GM12865 (cell line): ENCODE measurements at regions not wholly inside any gene's neighbourhood (a gene's known extent, or its start where the extent isn't known, plus 50 kb on each side); places are given as distances from the start of the nearest gene placed in this dataset.

ENCODE experiments used
- DNase-seq: peaks from one replicate; pipeline ENCODE4 v3.0.0; 2010; ENCODE audit warnings: low read depth
- H3K4me3 ChIP-seq: 2 replicates; pipeline ENCODE4 v1.5.1; 2011; ENCODE audit warnings: mild to moderate bottlenecking, low read depth, low read length, control low read depth
- TF ChIP-seq, protein P1 (sequence below): IDR thresholded peaks from 2 replicates; pipeline ENCODE4 v1.5.1; 2011; ENCODE audit warnings: low read length, control low read depth, low read depth, inconsistent platforms; ENCODE audit not compliant: insufficient read depth; ENCODE audit errors: missing control alignments

DNA sequence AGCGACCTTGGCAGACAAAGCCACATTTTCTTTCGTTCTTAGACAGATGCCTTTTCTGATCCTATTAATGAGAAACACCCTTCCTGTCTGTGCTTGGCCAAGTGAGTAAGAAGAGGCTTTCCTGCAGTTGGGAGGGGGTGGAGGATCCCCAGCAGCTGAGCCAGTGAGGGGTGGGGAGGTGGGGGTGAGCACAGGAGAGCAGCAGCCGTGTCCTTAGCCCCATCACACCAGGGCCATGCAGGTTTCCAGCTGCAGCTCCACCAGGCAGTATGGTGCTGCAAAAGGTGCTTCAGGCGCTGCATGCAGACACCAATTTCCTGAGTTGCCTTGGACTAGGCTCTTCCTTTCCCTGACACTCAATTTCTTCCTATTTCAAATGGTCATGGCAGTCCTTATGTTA, 123.3 kb upstream of the SIX2 start:
- no peak overlapping the region for H3K4me3 ChIP-seq
- DNase-seq: peak; percentile 65
- TF ChIP-seq, protein P1, sequence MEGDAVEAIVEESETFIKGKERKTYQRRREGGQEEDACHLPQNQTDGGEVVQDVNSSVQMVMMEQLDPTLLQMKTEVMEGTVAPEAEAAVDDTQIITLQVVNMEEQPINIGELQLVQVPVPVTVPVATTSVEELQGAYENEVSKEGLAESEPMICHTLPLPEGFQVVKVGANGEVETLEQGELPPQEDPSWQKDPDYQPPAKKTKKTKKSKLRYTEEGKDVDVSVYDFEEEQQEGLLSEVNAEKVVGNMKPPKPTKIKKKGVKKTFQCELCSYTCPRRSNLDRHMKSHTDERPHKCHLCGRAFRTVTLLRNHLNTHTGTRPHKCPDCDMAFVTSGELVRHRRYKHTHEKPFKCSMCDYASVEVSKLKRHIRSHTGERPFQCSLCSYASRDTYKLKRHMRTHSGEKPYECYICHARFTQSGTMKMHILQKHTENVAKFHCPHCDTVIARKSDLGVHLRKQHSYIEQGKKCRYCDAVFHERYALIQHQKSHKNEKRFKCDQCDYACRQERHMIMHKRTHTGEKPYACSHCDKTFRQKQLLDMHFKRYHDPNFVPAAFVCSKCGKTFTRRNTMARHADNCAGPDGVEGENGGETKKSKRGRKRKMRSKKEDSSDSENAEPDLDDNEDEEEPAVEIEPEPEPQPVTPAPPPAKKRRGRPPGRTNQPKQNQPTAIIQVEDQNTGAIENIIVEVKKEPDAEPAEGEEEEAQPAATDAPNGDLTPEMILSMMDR: no peak

DNA sequence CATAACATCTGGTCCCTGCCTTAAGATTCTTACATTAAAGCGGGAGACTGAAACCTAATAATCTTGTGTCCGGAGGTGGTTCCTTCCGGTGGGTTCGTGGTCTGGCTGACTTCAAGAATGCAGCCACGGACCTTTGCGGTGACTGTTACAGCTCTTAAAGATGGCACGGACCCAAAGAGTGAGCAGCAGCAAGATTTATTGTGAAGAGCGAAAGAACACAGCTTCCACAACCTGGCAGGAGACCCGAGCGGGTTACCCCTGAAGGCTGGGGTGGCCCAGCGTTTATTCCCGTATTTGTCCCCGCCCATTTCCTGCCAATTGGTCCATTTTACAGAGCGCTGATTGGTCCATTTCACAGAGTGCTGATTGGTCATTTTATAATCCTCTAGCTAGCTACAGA, 122.3 kb upstream of the SIX2 start:
- H3K4me3 ChIP-seq: no peak overlapping the region
- TF ChIP-seq, protein P1: no peak
- no peak for DNase-seq

DNA sequence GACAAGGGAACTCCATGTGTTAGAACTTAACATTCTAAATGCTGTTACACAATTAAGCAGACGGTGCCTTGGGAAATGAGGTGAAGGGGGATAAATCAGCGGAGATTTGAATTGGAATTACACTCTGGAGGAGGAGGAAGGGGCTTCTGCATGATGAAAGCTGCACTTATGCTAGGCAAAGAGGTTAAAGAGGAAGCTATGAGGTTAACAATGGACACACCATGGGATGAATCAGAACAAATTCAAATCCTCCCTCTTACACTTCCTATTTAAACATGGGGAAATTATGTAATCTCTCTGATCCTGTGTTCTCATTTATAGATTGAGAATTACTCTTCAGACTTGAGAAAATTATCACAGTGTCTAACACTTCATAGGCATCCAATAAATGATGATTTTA, 121.5 kb upstream of the SIX2 start:
- TF ChIP-seq, protein P1: no peak

DNA sequence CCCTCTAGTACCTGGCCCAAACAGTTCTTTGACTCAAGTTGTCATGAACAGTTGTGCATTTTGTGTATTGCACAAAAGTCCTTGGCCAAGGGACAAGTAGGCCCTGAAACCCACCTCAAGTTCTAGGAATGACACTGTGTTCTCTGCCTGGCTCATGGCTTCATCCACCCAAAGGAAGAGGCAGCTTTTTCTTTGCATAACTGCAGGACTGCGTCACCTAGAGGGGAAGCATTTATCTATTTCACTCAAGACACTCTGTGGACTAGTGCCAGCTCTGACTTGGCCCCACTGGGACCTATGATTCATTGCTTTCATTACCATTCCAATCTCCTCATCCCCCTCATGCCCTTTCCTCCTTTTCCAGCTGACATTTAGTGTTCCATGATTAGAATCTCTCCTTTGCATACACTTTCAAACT, 119.3 kb upstream of the SIX2 start:
- no peak for DNase-seq
- TF ChIP-seq, protein P1: no peak
- no peak overlapping the region for H3K4me3 ChIP-seq

More for the DNA sequence above, 121.5 kb upstream of the SIX2 start:
- no peak for DNase-seq
- H3K4me3 ChIP-seq: no peak overlapping the region

GRCh38 chr2:45127891-45128290, 118.6 kb upstream of the SIX2 start:
- TF ChIP-seq, protein P1: no peak
- DNase-seq: no peak
- no peak overlapping the region for H3K4me3 ChIP-seq

- H3K4me3 ChIP-seq: no peak overlapping the region
- DNase-seq: no peak
- TF ChIP-seq, protein P1: no peak
Measured at GRCh38 chr2:45127321-45127720, 118.1 kb upstream of the SIX2 start.

GRCh38 chr2:45125232-45125631, 116.0 kb upstream of the SIX2 start:
- DNase-seq: no peak
- TF ChIP-seq, protein P1: no peak

More at GRCh38 chr2:45125232-45125631, 116.0 kb upstream of the SIX2 start:
- no peak overlapping the region for H3K4me3 ChIP-seq
